ENCODE measurements at regions not wholly inside any gene's neighbourhood (a gene's known extent, or its start where the extent isn't known, plus 50 kb on each side); places are given as distances from the start of the nearest gene placed in this dataset.

GRCh38 chr9:27732494-27732893, 159.2 kb upstream of the C9orf72 start:
- TF ChIP-seq CTCF (IDR thresholded peaks at IDR 0.05; ENCODE audit: low read depth, low read length), result no peak
- TF ChIP-seq EZH2phosphoT487 (IDR thresholded peaks at IDR 0.05; ENCODE audit: low read depth), result no peak
